Left ventricle myocardium inferior (tissue), 1 donor: ENCODE measurements at regions not wholly inside any gene's neighbourhood (a gene's known extent, or its start where the extent isn't known, plus 50 kb on each side); places are given as distances from the start of the nearest gene placed in this dataset.

Experiments used
- DNase-seq: peaks from one replicate; pipeline ENCODE4 v3.0.0-alpha.2; 2020
- H3K27ac ChIP-seq: fragments of 200-600 bp; replicated peaks from 2 replicates; pipeline ENCODE4 v1.8.0; 2021
- H3K27me3 ChIP-seq: fragments of 200-600 bp; 2 replicates; pipeline ENCODE4 v1.8.0; 2021; ENCODE audit warnings: low read depth
- H3K36me3 ChIP-seq: fragments of 200-600 bp; 2 replicates; pipeline ENCODE4 v1.8.0; 2021
- H3K4me1 ChIP-seq: fragments of 200-600 bp; 2 replicates; pipeline ENCODE4 v1.8.0; 2021
- H3K4me3 ChIP-seq: fragments of 200-600 bp; 2 replicates; pipeline ENCODE4 v1.8.0; 2021; ENCODE audit warnings: mild to moderate bottlenecking, moderate library complexity
- H3K9me3 ChIP-seq: fragments of 200-600 bp; replicated peaks from 2 replicates; pipeline ENCODE4 v1.8.0; 2021
- CTCF ChIP-seq: fragments of 200-600 bp; IDR thresholded peaks from 2 replicates; pipeline ENCODE4 v1.8.0; 2021; ENCODE audit warnings: antibody characterized with exemption, mild to moderate bottlenecking, borderline replicate concordance
- intact Hi-C: fragments of 100-400 bp; cut with micrococcal nuclease; formaldehyde crosslinking; loops from one replicate; pipeline ENCODE4 v1.11.0; 2022
- donor health status: DM: no; HTN: yes; CAD: no; lungs with severe emphysema.

GRCh38 chr3:73120710-73121109, 59.3 kb downstream of the EBLN2 start:
- Histone ChIP-seq H3K4me3 (no peak overlapping the region), H3K9me3 (no peaks in the 10 kb centered on the region), H3K27ac (no peak overlapping the region), H3K4me1 (peaks cover 5% of the 10 kb centered on the region), H3K27me3 (no peaks in the 10 kb centered on the region), H3K36me3 (no peaks in the 10 kb centered on the region)
- intact Hi-C loops = no loop called here
- DNase-seq = no peak
- no peak for TF ChIP-seq CTCF

GRCh38 chr3:73121669-73122331, 60.3 kb downstream of the EBLN2 start:
- Histone ChIP-seq H3K4me3 (no peak overlapping the region), H3K27ac (no peak overlapping the region), H3K4me1 (no peaks in the 10 kb centered on the region), H3K9me3 (no peaks in the 10 kb centered on the region), H3K27me3 (no peaks in the 10 kb centered on the region), H3K36me3 (no peaks in the 10 kb centered on the region)
- intact Hi-C loops = no loop called here
- DNase-seq = no peak
- no peak for TF ChIP-seq CTCF

- Histone ChIP-seq H3K9me3 (peaks cover 31% of the 10 kb centered on the region), H3K27me3 (no peaks in the 10 kb centered on the region), H3K36me3 (no peaks in the 10 kb centered on the region), H3K27ac (no peak overlapping the region), H3K4me3 (no peak overlapping the region), H3K4me1 (no peaks in the 10 kb centered on the region)
- no peak for DNase-seq
- intact Hi-C loops = no loop called here
- TF ChIP-seq CTCF = no peak
These were observed 72.6 kb downstream of the EBLN2 start for GRCh38 chr3:73134034-73134433.

GRCh38 chr3:73136941-73137340, 75.5 kb downstream of the EBLN2 start:
- H3K4me3 ChIP-seq = no peak overlapping the region
- peaks cover 2% of the 10 kb centered on the region for H3K4me1 ChIP-seq
- intact Hi-C loops = no loop called here
- DNase-seq = no peak
- H3K27me3 ChIP-seq = no peaks in the 10 kb centered on the region
- H3K27ac ChIP-seq = no peak overlapping the region
- peaks cover 21% of the 10 kb centered on the region for H3K9me3 ChIP-seq
- H3K36me3 ChIP-seq = no peaks in the 10 kb centered on the region
- TF ChIP-seq CTCF = no peak

GRCh38 chr3:73137736-73138403, 76.4 kb downstream of the EBLN2 start:
- no peaks in the 10 kb centered on the region for H3K27me3 ChIP-seq
- DNase-seq = no peak
- intact Hi-C loops = no loop called here
- H3K4me3 ChIP-seq = no peak overlapping the region
- peaks cover 5% of the 10 kb centered on the region for H3K4me1 ChIP-seq
- H3K27ac ChIP-seq = no peak overlapping the region
- no peak for TF ChIP-seq CTCF
- H3K9me3 ChIP-seq = peaks cover 14% of the 10 kb centered on the region
- H3K36me3 ChIP-seq = no peaks in the 10 kb centered on the region
